HG03432 (cell line): ENCODE measurements at regions not wholly inside any gene's neighbourhood (a gene's known extent, or its start where the extent isn't known, plus 50 kb on each side); places are given as distances from the start of the nearest gene placed in this dataset.

ENCODE experiments used
- ATAC-seq: cut with Tn5 transposase; IDR thresholded peaks from one replicate; pipeline ENCODE4 v1.9.1; 2021; ENCODE audit warnings: mild to moderate bottlenecking, moderate library complexity; ENCODE audit not compliant: unreplicated experiment

DNA sequence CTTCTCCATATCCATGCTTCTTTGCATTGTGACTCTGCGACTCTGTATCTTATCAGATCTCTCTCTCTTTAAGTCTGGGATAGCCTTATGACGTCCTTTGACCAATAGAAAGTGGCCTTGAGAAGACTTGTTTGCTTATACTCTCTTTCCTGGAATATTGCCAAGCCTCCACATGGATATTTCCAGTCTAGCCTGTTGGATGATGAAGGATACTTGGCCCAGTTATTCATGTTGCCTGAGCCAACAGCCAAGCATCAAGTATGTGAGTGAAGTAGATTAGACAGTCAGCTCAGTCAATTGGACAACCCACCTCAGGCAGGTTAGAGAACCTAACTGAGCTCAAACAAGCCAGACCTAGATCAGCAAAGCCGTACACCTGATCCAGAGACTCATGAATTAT, 864.2 kb upstream of the MGAT4C start:
- no peak for ATAC-seq

DNA sequence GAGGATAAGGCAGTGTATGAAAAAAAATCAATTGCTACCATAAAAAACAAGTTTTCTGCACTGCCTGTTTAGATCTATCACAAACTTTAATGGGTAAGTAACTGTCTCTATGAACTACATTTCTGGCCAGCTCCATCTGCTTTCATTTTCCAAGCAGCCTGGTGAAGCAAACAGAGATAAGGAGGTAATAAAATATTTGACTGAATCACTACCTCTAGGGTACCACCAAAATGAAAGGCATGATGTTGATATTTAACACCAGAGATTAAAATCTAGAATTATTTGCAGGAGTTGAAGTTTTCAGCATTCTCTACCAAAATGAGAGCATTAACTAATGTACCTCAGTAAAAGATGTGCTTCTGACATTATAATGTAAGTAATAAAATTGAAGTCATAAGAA, 863.5 kb upstream of the MGAT4C start:
- ATAC-seq = no peak

DNA sequence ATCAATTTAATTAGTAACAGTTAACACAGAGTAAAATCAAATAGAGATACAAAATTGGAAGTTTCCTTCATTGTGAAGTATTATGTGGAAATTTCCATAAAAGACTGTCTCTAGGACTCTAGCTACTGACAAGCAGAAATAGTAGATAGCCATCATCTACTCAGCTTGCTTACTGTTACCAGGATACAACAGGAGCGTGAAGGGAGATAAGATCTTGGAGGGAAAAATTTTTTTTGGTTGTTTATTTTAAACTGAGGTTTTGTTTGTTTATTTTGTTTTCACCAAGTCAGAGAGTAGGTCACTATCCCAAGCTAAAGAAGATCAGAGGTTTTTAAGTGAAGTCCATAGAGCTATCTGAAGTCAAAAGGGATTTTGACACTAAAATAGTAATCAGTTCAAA, 861.3 kb upstream of the MGAT4C start:
- no peak for ATAC-seq

DNA sequence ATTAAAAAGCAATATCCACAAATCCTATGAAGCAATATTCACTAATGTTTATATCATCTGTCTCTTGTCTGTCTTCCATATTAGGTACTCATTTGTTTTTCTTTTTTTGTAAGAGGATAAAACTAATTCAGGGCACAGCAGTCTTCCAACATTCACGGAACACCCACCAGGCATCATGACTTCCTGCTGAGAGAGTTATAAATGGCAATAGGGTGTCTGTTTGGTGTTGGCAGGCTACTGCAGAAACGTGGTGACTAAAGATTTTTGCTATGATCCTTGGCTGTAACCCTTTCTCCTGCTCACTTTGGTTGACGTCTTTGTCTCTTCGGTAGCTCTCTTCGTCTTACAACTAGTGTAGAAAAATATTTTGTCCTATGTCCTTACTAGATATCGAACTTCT, 860.6 kb upstream of the MGAT4C start:
- ATAC-seq = no peak

DNA sequence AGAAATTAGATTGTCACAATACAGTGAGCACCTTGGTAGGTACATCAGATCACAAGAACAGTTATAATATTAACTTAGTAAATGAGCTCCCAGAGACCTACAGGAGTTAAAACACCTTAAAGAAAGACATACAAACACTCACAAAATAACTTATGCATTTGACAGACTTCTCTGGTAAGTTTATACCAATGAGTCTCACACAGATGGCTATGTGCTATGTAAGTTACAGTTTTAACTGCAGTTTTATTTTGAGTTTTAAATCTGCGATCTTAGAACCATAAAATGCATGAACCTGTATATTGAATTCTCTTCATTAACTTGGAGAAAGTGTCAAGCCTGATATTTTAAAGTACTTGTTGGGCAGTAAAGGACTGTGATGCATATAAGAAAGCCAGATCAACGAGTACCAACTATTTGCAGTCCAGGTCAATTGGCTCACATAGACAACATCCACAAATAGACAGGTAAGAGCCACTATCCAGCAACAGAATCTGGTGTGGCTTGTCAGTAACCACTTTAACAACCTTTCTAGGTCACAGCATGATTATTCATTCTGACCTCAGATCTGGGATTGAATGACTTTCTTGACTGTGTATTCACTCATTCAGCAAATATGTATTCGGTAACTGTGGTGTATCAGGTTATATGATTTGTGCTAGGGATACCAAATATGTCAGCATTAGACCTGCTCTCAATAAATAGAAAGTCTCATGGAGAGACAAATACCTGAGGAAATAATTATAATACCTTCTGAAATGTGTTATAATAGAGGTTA, 856.6 kb upstream of the MGAT4C start:
- ATAC-seq = no peak

DNA sequence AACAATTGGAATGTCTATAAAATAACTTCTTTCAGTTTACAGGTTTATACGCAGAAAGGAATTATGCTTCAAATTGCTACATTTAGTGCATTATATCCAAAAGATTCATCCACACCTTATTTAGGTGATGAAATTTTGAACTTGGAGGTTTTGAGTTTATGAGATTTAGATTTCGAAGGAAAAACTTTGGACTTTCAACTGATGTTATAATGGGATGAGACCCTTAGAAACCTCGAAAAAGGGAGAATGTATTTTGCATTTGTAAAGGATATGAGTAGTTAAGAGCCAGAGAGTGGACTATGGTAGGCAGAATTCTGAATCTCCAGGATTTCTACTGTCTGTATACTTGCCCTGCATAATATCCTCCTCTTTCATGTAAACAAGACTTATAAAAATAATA, 851.6 kb upstream of the MGAT4C start:
- ATAC-seq = no peak

DNA sequence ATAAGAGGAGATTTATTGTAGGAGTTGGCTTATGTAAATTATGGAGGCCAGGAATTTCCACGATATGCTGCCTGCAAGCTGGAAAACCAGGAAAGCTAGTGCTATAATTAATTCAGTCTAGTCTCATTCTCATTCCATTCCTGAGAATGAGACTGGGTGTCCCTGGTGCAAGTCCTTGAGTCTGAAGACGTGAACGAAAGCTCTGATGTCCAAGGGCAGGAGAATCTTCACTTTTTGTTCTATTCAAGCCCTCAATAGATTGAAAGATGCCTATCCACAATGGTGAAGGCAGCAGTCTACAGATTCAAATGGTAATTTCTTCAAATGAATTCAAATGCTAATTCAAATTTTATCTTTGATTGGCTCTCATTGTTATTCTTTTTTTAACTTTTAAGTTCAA, 851.1 kb upstream of the MGAT4C start:
- no peak for ATAC-seq

DNA sequence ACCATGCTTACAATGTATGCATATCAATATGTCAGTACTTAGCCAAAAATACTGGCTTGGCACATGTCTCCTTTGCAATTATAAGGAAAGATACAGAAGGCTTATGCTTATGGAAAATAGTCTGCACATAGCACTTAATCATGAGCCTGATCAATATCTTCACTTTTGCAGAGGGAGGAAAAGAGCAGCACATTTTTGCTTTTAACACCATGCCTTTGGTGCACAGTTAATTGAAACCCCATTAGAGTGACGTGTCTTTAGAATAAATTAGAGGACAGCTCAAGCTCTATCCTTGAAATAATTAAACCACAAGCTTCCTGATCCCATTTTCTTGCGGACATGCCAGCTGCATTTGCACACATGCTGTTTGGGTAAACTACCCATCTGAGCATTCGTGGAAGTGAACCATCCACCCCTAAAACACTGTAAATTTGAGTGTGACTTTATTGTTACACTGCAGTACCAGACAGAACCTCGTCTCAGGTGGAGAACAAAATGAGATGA, 839.9 kb upstream of the MGAT4C start:
- ATAC-seq = no peak

DNA sequence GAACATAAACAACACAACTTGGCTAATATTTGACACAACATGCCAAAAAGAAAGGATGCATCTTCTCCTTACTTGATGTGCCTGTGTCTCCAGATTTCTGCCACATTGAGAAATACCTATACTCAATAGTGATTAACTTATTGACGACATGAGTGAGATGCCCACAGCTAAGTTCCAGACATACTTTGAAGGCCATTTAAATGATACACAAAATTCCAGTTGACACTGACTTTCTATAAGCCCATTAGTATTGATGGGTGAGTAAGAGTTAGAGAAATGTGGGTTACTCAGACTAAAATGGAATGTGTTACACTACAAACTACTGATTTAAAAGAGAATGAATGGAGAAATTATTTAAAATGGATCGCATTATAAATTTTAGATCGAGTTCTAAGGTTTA, 838.2 kb upstream of the MGAT4C start:
- ATAC-seq = no peak

DNA sequence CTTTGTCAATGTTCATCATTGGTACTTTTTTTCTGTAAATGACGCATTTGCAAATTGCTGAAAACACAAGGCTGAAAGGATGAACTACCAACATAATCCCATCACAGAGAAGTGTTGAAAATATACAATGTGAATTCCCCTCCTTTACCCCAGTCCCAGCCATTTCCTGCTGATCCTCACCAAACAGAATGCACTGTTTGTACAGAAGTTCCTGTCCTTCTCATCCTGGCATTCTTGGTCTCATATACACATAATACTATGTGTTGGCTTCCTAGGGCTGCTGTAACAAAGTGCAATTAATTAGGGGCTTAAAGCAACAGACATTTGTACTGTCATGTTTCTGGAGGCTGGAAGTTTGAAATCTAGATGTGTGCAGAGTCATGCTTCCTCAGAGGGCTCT, 836.2 kb upstream of the MGAT4C start:
- ATAC-seq = no peak

DNA sequence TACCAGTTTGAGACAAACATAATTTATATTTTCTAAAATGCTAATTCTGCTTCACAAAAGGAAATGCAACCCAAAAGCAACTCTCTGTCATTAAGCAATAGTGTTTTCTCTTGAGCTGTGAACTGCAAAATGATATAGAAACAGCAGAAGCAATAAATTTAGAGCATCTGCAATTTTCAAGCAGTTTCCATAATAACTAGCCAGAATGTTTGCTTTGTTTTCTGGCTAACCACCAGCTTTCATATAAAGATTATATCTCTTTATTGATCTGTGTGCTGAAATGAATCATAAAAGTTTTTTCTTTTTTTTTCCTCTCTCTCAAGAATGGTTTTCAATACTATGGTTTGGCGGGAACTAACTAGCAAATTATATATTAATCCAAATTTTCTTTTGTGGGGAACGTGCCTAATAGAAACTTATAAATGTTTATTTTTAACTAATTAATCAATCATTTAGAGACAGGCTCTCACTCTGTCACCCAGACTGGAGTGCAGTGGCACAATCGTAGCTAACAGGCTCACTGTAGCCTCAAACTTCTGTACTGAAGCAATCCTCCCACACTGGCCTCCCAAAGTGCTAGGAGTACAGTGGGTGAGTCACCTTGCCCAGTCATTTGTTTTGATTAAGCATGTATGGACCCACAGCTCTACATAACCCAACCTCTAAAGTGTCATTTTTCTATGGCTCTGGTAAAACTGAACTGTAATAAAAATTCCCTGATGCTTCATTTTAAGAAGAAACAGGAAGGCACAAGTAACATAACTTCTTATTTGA, 830.1 kb upstream of the MGAT4C start:
- ATAC-seq = no peak

DNA sequence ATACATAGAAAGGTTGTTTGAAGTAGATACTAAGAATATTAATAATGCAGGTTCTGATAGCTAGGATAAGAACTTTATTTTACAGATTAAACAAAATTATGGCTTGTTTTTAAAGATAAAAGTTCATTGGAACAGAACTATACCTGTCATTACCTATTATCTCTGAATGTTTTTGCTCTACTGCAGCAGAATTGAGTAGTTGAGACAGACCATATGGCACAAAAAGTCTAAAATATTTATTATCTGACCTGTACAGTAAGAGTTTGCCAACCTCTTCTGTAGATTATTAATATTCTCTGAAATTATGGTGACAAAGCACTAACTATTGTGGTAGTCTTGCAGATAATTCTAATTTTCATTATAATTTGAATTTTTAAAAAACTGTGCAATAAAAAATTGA, 829.1 kb upstream of the MGAT4C start:
- ATAC-seq = no peak

DNA sequence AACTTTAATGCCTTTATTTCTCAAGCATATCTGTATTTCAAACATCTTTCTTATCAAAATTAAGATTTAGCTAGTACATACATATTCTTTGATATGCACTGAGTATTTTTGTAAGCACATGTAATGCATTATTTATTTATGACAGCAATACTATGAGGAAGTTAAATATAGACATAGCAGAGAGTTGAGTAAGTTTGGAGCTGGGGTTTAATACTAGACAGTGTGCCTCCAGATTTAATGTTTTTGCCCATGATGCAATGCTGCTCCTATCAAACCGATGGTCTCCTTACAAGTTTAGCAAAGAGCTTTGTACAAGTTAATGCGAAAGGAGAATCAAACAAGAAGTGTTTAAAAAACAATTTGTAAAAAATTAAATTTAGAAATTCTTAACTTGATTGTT, 826.6 kb upstream of the MGAT4C start:
- no peak for ATAC-seq

DNA sequence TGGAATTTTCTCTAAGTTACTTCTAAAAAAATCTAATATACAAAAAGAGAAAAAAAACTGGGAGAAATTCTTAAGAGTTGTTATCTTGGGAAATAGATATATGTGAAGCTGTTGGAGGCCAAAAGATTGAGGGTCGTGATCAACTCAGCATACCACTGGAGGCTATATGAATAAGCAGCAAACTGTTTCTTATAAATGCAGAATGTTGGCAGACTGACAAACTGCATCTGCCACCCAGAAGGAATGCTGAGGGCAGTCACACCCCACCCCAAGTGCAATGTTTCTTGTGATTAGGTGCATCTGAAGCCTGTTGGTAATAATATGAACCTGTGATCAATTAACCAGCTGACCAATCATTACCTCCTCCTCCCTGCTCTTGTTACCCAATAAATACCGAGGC, 818.6 kb upstream of the MGAT4C start:
- ATAC-seq = no peak

DNA sequence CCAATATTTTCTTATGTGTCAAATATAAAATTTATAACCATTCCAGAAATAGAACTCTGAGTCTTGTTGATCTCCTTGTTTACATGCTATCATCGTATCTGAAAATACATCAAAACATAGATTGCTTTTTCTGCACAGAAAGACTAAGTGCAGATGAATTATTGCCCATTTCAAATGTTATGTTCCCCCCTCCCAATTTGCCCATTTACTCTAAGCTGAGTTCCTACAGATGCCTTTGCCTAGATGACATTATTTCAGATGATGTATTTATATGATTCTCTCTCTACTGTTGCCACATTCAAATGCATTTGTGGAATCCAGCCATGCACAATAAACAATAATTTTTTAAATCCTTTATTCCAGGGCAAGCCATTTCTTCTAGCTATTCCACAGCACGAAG, 810.1 kb upstream of the MGAT4C start:
- no peak for ATAC-seq

DNA sequence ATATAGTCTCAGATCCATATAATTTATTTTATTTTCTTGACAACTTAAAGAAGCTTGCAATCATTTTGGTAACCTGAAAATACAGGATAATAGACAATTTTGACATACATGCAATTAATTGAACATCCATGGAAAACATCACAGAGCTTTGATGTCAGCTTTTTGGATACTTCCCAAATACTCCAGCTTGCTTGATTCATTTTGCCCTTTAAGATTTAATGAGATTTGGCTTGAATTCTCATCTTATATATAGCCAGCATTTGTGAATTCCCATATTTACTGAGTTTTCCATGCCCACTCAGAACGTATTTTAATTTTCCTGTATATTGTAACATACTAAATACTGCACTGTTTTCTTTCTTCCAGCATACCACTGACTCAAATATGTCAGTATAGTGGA, 803.0 kb upstream of the MGAT4C start:
- no peak for ATAC-seq

DNA sequence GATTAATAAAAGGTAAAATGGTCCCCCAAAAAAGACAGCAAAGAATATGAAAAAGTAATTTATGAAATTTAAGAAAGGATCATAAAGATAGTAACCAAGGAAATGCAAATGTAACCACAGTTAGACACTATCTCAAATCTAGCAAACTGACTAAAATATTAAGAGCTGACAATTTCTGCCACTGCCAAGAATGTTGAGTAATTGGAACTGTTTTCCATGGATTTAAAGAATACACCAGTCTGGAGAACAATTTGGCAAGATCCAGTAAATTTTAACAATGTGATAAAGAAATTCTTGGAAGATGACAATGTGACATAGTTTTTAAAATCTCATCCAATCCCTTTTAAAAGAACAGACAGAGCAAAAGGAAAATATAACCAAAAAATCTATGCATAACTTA, 798.0 kb upstream of the MGAT4C start:
- no peak for ATAC-seq

DNA sequence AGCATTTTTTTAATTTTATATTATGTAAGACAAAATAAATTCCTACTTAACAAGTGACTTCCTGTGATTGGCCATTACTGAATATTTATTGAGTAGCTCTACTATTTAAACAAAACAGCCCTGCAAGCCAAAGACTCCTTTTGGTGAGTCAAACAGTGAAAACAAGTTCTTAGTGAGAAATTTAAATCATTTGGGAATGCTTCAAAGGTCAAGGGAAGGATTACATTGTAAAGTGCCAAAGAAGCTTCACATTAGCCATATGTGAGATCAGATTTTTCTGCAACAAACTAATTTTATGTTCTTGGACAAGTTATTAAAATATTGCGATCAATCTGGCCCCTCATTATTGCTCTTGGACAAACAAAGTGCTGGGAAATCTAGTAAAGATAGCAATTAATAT, 795.4 kb upstream of the MGAT4C start:
- ATAC-seq = no peak

DNA sequence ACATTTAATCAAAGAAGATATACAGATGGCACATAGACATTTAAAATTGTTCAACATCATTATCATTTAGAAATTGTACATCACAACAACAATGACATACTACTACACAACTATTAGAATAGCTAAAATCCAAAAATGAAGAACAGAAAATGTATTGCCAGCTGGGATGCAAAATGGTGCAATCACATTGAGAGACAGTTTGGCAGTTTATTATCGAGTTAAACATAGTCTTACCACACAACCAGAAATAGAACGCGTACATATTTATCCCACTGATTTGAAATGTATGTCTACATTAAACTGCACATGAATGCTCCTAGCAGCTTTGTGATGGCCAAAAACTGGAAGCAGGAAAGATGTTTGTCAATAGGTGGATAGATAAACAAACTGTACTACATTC, 791.5 kb upstream of the MGAT4C start:
- no peak for ATAC-seq

DNA sequence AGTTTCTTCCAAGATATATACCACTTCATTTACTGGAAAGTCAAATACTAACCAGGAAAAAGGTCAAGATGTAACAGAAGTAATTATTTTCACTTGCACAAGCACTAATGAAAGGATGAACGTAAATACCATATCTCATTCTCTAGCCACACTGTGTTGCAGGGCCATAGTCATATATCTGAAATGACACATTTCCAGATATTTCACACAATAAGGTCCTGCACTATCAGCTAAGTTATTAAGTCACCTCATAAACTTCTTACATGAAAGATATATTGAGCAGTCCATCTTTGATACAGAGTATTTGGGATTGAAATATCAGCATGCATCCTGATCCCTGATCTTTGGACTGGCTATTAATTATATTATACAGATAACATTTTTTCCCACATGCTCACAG, 783.3 kb upstream of the MGAT4C start:
- ATAC-seq = no peak

DNA sequence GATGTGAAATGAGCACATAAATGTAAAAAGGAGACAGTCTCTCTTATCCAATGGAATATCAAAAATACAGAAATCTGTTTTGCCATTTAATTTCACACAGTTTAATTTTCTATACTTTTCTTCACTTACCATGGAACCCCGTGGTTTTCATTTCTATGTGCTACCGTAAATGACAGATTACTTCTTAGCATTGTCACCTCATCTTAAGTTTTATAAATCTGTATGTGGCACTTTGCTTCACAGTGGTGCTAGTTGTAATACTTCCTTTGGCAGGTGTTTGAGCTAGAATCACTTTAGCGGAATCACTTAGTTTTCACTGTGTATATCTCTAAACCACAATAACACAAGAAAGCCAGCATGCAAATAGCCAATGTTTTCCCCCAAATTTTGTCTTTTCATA, 781.9 kb upstream of the MGAT4C start:
- ATAC-seq = no peak

DNA sequence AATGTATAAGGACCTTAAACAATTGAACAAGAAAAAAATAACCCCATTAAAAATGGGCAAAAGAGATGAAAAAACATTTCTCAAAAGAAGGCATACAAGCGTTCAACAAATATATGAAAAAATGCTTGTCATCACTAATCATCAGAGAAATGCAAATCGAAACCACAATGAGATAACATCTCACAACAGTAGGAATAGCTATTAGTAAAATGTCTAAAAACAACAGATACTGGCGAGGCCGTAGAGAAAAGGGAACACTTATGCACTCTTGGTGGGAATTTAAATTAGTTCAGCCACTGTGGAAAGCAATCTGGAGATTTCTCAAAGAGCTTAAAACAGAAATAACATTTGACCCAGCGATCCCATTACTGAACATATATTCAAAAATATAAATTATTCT, 769.8 kb upstream of the MGAT4C start:
- ATAC-seq = no peak
